GM18861 (cell line): ENCODE measurements at regions not wholly inside any gene's neighbourhood (a gene's known extent, or its start where the extent isn't known, plus 50 kb on each side); places are given as distances from the start of the nearest gene placed in this dataset.
"Not testable (repeated sequence)": the region's sequence is repeated elsewhere in the genome, so short reads cannot be mapped to it uniquely, and the experiment has no call there.

Source experiments
- ATAC-seq: cut with Tn5 transposase; IDR thresholded peaks from one replicate; pipeline ENCODE4 v1.9.1; 2021; ENCODE audit not compliant: unreplicated experiment

- ATAC-seq, result no peak
Measured at GRCh38 chr14:25444381-25444780, 394.4 kb upstream of the STXBP6 start.

- not testable (repeated sequence) for ATAC-seq
Measured at GRCh38 chr14:25440382-25440781, 390.4 kb upstream of the STXBP6 start.

- ATAC-seq, result no peak
Measured at GRCh38 chr14:25436906-25437305, 387.0 kb upstream of the STXBP6 start.

- no peak for ATAC-seq
Measured at GRCh38 chr14:25436288-25436875, 386.4 kb upstream of the STXBP6 start.

- ATAC-seq, result no peak
Measured at GRCh38 chr14:25431211-25432076, 381.5 kb upstream of the STXBP6 start.

GRCh38 chr14:25430808-25431207 lies 380.9 kb upstream of the STXBP6 start:
- ATAC-seq, result no peak

GRCh38 chr14:25412998-25413397 lies 363.1 kb upstream of the STXBP6 start:
- no peak for ATAC-seq

- ATAC-seq, result no peak
Measured at GRCh38 chr14:25411781-25412757, 362.1 kb upstream of the STXBP6 start.

GRCh38 chr14:25406818-25407217 lies 356.9 kb upstream of the STXBP6 start:
- no peak for ATAC-seq

- ATAC-seq, result no peak
Measured at GRCh38 chr14:25400607-25401206, 350.8 kb upstream of the STXBP6 start.

- ATAC-seq, result no peak
Measured at GRCh38 chr14:25396128-25396527, 346.2 kb upstream of the STXBP6 start.

- ATAC-seq, result no peak
Measured at GRCh38 chr14:25394791-25395391, 344.9 kb upstream of the STXBP6 start.

GRCh38 chr14:25394356-25394755 lies 344.4 kb upstream of the STXBP6 start:
- no peak for ATAC-seq

GRCh38 chr14:25389948-25390347 lies 340.0 kb upstream of the STXBP6 start:
- ATAC-seq, result no peak

GRCh38 chr14:25381498-25381897 lies 331.6 kb upstream of the STXBP6 start:
- ATAC-seq, result no peak

- ATAC-seq, result no peak
Measured at GRCh38 chr14:25375639-25376038, 325.7 kb upstream of the STXBP6 start.

- ATAC-seq, result no peak
Measured at GRCh38 chr14:25371068-25371467, 321.1 kb upstream of the STXBP6 start.

- ATAC-seq, result not testable (repeated sequence)
Measured at GRCh38 chr14:25370057-25370456, 320.1 kb upstream of the STXBP6 start.

- ATAC-seq, result no peak
Measured at GRCh38 chr14:25358330-25358729, 308.4 kb upstream of the STXBP6 start.

- ATAC-seq, result no peak
Measured at GRCh38 chr14:25351269-25351668, 301.3 kb upstream of the STXBP6 start.

GRCh38 chr14:25350802-25351201 lies 300.9 kb upstream of the STXBP6 start:
- ATAC-seq, result no peak
